ENCODE measurements at regions not wholly inside any gene's neighbourhood (a gene's known extent, or its start where the extent isn't known, plus 50 kb on each side); places are given as distances from the start of the nearest gene placed in this dataset.

GRCh38 chr6:74253261-74253660, 557.3 kb downstream of the CD109 start:
- H3K36me3 Mint-ChIP-seq = no peaks in the 10 kb centered on the region
- ATAC-seq (ENCODE audit: low read depth in 2 of 2) (no peak), DNase-seq (no peak)
- Histone ChIP-seq H3K27ac (ENCODE audit: insufficient read depth, low read length, poor library complexity, severe bottlenecking) (no peak overlapping the region), H3K4me1 (ENCODE audit: control insufficient read depth, insufficient read depth, low read length, poor library complexity, severe bottlenecking) (no peaks in the 10 kb centered on the region), H3K9me3 (ENCODE audit: control insufficient read depth in 2 of 2, low read length in 2 of 2) (no peaks in the 10 kb centered on the region), H3K27me3 (ENCODE audit: control insufficient read depth, insufficient read depth, low read length) (no peaks in the 10 kb centered on the region), H3K4me3 (ENCODE audit: low read depth, low read length) (no peak overlapping the region), H3K36me3 (ENCODE audit: control insufficient read depth, insufficient read depth, low read length) (no peaks in the 10 kb centered on the region)
- no peak overlapping the region for H3K4me3 Mint-ChIP-seq
- no peaks in the 10 kb centered on the region for H3K4me1 Mint-ChIP-seq
- H3K27me3 Mint-ChIP-seq = no peaks in the 10 kb centered on the region
- H3K27ac Mint-ChIP-seq = peak overlapping the region in 1 of 3 donors; percentile 43
- peaks cover 0 to 8% (median 3%) of the 10 kb centered on the region in 7 donors for H3K9me3 Mint-ChIP-seq

GRCh38 chr6:74250161-74250818, 554.3 kb downstream of the CD109 start:
- H3K4me1 ChIP-seq (ENCODE audit: control insufficient read depth, insufficient read depth, low read length, poor library complexity, severe bottlenecking) = no peaks in the 10 kb centered on the region
- no peaks in the 10 kb centered on the region for H3K27me3 ChIP-seq (ENCODE audit: control insufficient read depth, insufficient read depth, low read length)
- Mint-ChIP-seq H3K4me3 (no peak overlapping the region), H3K27ac (no peak overlapping the region), H3K9me3 (peaks cover 0 to 8% (median 2%) of the 10 kb centered on the region in 7 donors), H3K4me1 (no peaks in the 10 kb centered on the region), H3K27me3 (no peaks in the 10 kb centered on the region), H3K36me3 (no peaks in the 10 kb centered on the region)
- H3K36me3 ChIP-seq (ENCODE audit: control insufficient read depth, insufficient read depth, low read length) = no peaks in the 10 kb centered on the region
- ATAC-seq (ENCODE audit: low read depth in 2 of 2) (no peak), DNase-seq (no peak)
- H3K27ac ChIP-seq (ENCODE audit: insufficient read depth, low read length, poor library complexity, severe bottlenecking) = no peak overlapping the region
- no peak overlapping the region for H3K4me3 ChIP-seq (ENCODE audit: low read depth, low read length)
- no peaks in the 10 kb centered on the region for H3K9me3 ChIP-seq (ENCODE audit: control insufficient read depth in 2 of 2, low read length in 2 of 2)

- Mint-ChIP-seq H3K36me3 (no peaks in the 10 kb centered on the region), H3K4me3 (no peak overlapping the region), H3K27me3 (no peaks in the 10 kb centered on the region), H3K27ac (no peak overlapping the region), H3K9me3 (peaks cover 0 to 8% (median 2%) of the 10 kb centered on the region in 7 donors), H3K4me1 (no peaks in the 10 kb centered on the region)
- Histone ChIP-seq H3K36me3 (ENCODE audit: control insufficient read depth, insufficient read depth, low read length) (no peaks in the 10 kb centered on the region), H3K4me3 (ENCODE audit: low read depth, low read length) (no peak overlapping the region), H3K27me3 (ENCODE audit: control insufficient read depth, insufficient read depth, low read length) (no peaks in the 10 kb centered on the region), H3K9me3 (ENCODE audit: control insufficient read depth in 2 of 2, low read length in 2 of 2) (no peaks in the 10 kb centered on the region), H3K27ac (ENCODE audit: insufficient read depth, low read length, poor library complexity, severe bottlenecking) (no peak overlapping the region), H3K4me1 (ENCODE audit: control insufficient read depth, insufficient read depth, low read length, poor library complexity, severe bottlenecking) (no peaks in the 10 kb centered on the region)
- DNase-seq (no peak), ATAC-seq (ENCODE audit: low read depth in 2 of 2) (no peak)
Observed at GRCh38 chr6:74249658-74250057, 553.7 kb downstream of the CD109 start.

GRCh38 chr6:74248966-74249365, 553.0 kb downstream of the CD109 start:
- Histone ChIP-seq H3K27ac (ENCODE audit: insufficient read depth, low read length, poor library complexity, severe bottlenecking) (no peak overlapping the region), H3K27me3 (ENCODE audit: control insufficient read depth, insufficient read depth, low read length) (no peaks in the 10 kb centered on the region), H3K9me3 (ENCODE audit: control insufficient read depth in 2 of 2, low read length in 2 of 2) (peaks cover 0 to 2% of the 10 kb centered on the region in 2 experiments), H3K4me3 (ENCODE audit: low read depth, low read length) (no peak overlapping the region), H3K4me1 (ENCODE audit: control insufficient read depth, insufficient read depth, low read length, poor library complexity, severe bottlenecking) (no peaks in the 10 kb centered on the region), H3K36me3 (ENCODE audit: control insufficient read depth, insufficient read depth, low read length) (no peaks in the 10 kb centered on the region)
- Mint-ChIP-seq H3K4me3 (no peak overlapping the region), H3K9me3 (peaks cover 0 to 10% (median 2%) of the 10 kb centered on the region in 7 donors), H3K27me3 (no peaks in the 10 kb centered on the region), H3K4me1 (no peaks in the 10 kb centered on the region), H3K36me3 (no peaks in the 10 kb centered on the region), H3K27ac (no peak overlapping the region)
- DNase-seq (no peak), ATAC-seq (ENCODE audit: low read depth in 2 of 2) (no peak)

GRCh38 chr6:74222768-74223333, 526.8 kb downstream of the CD109 start:
- Mint-ChIP-seq H3K36me3 (no peaks in the 10 kb centered on the region), H3K9me3 (peaks cover 0 to 26% (median 5%) of the 10 kb centered on the region in 7 donors)
- ATAC-seq (ENCODE audit: low read depth in 2 of 2) = no peak

GRCh38 chr6:74213995-74214394, 518.0 kb downstream of the CD109 start:
- Mint-ChIP-seq H3K9me3 (peaks cover 0 to 17% (median 5%) of the 10 kb centered on the region in 7 donors), H3K27me3 (no peaks in the 10 kb centered on the region), H3K4me3 (no peak overlapping the region), H3K4me1 (no peaks in the 10 kb centered on the region), H3K36me3 (no peaks in the 10 kb centered on the region), H3K27ac (no peak overlapping the region)
- Histone ChIP-seq H3K27me3 (ENCODE audit: control insufficient read depth, insufficient read depth, low read length) (no peaks in the 10 kb centered on the region), H3K4me3 (ENCODE audit: low read depth, low read length) (no peak overlapping the region), H3K4me1 (ENCODE audit: control insufficient read depth, insufficient read depth, low read length, poor library complexity, severe bottlenecking) (no peaks in the 10 kb centered on the region), H3K36me3 (ENCODE audit: control insufficient read depth, insufficient read depth, low read length) (no peaks in the 10 kb centered on the region), H3K27ac (ENCODE audit: insufficient read depth, low read length, poor library complexity, severe bottlenecking) (no peak overlapping the region), H3K9me3 (ENCODE audit: control insufficient read depth in 2 of 2, low read length in 2 of 2) (no peaks in the 10 kb centered on the region)
- no peak for ATAC-seq (ENCODE audit: low read depth in 2 of 2)
- no peak for DNase-seq

More at GRCh38 chr6:74222768-74223333, 526.8 kb downstream of the CD109 start:
- Mint-ChIP-seq H3K4me3 (no peak overlapping the region), H3K27ac (no peak overlapping the region), H3K27me3 (no peaks in the 10 kb centered on the region), H3K4me1 (no peaks in the 10 kb centered on the region)
- no peak for DNase-seq
- Histone ChIP-seq H3K4me1 (ENCODE audit: control insufficient read depth, insufficient read depth, low read length, poor library complexity, severe bottlenecking) (no peaks in the 10 kb centered on the region), H3K27ac (ENCODE audit: insufficient read depth, low read length, poor library complexity, severe bottlenecking) (no peak overlapping the region), H3K9me3 (ENCODE audit: control insufficient read depth in 2 of 2, low read length in 2 of 2) (no peaks in the 10 kb centered on the region), H3K36me3 (ENCODE audit: control insufficient read depth, insufficient read depth, low read length) (no peaks in the 10 kb centered on the region), H3K27me3 (ENCODE audit: control insufficient read depth, insufficient read depth, low read length) (no peaks in the 10 kb centered on the region), H3K4me3 (ENCODE audit: low read depth, low read length) (no peak overlapping the region)

- no peak overlapping the region for H3K4me3 ChIP-seq (ENCODE audit: low read depth, low read length)
- Mint-ChIP-seq H3K36me3 (no peaks in the 10 kb centered on the region), H3K4me1 (no peaks in the 10 kb centered on the region), H3K4me3 (no peak overlapping the region), H3K27ac (no peak overlapping the region), H3K9me3 (peaks cover 0 to 9% (median 5%) of the 10 kb centered on the region in 7 donors), H3K27me3 (no peaks in the 10 kb centered on the region)
- H3K36me3 ChIP-seq (ENCODE audit: control insufficient read depth, insufficient read depth, low read length) = no peaks in the 10 kb centered on the region
- no peaks in the 10 kb centered on the region for H3K27me3 ChIP-seq (ENCODE audit: control insufficient read depth, insufficient read depth, low read length)
- no peak overlapping the region for H3K27ac ChIP-seq (ENCODE audit: insufficient read depth, low read length, poor library complexity, severe bottlenecking)
- peaks cover 0 to 9% of the 10 kb centered on the region in 2 experiments for H3K9me3 ChIP-seq (ENCODE audit: control insufficient read depth in 2 of 2, low read length in 2 of 2)
- H3K4me1 ChIP-seq (ENCODE audit: control insufficient read depth, insufficient read depth, low read length, poor library complexity, severe bottlenecking) = no peaks in the 10 kb centered on the region
- no peak for DNase-seq
- ATAC-seq (ENCODE audit: low read depth in 2 of 2) = no peak
Observed at GRCh38 chr6:74208239-74208638, 512.2 kb downstream of the CD109 start.

All from CD4-positive, CD25-positive, alpha-beta regulatory T cell (primary cell).